ENCODE measurements at regions not wholly inside any gene's neighbourhood (a gene's known extent, or its start where the extent isn't known, plus 50 kb on each side); places are given as distances from the start of the nearest gene placed in this dataset.

DNA sequence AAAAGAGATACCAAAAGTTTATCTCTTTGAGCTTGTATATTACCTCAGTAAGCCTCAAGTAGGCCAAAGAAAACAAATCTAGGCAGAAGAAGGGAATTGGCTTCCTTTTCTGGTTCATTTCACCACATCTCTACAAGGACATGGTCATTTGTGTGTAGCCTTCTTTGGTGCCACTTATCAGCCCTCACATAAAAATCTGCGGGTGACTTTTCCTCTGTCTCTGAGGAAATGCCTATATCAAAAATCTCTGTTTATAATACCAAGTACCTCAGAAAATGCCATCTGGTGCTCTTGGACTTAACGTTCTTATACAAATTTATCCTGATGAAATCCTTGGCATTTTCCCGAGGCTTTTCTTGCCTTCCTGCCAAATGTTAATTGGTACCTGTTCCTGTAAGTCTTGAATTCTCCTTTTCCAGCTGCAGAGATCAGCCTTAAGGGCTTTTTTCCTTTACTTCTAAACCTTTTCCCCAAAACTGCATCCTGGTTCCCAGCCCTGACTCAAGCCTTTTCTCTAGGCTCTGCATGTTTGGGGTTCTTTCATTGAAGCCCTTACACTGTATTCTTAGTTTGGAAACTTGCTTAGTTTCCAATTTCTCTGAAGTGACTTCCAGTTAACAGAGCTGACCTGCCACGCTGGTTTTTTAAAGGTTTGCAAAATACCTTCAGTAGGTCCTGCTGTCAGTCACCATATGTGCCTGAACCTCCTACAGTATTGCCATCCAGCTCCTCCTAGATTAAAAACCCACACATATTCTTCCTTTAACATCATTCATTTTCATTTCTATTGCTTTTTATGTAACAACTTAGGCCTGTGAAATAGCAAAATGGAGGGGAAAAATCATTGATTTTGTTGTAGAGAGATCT, 191.2 kb upstream of the PREP start:
- TF ChIP-seq, protein P1, sequence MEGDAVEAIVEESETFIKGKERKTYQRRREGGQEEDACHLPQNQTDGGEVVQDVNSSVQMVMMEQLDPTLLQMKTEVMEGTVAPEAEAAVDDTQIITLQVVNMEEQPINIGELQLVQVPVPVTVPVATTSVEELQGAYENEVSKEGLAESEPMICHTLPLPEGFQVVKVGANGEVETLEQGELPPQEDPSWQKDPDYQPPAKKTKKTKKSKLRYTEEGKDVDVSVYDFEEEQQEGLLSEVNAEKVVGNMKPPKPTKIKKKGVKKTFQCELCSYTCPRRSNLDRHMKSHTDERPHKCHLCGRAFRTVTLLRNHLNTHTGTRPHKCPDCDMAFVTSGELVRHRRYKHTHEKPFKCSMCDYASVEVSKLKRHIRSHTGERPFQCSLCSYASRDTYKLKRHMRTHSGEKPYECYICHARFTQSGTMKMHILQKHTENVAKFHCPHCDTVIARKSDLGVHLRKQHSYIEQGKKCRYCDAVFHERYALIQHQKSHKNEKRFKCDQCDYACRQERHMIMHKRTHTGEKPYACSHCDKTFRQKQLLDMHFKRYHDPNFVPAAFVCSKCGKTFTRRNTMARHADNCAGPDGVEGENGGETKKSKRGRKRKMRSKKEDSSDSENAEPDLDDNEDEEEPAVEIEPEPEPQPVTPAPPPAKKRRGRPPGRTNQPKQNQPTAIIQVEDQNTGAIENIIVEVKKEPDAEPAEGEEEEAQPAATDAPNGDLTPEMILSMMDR (IDR thresholded peaks at IDR 0.05; ENCODE audit: low read depth, low read length, missing control alignments), result no peak
- no peak for DNase-seq (ENCODE audit: low read depth)
- no peak overlapping the region for H3K4me3 ChIP-seq (ENCODE audit: low read depth, low read length)

DNA sequence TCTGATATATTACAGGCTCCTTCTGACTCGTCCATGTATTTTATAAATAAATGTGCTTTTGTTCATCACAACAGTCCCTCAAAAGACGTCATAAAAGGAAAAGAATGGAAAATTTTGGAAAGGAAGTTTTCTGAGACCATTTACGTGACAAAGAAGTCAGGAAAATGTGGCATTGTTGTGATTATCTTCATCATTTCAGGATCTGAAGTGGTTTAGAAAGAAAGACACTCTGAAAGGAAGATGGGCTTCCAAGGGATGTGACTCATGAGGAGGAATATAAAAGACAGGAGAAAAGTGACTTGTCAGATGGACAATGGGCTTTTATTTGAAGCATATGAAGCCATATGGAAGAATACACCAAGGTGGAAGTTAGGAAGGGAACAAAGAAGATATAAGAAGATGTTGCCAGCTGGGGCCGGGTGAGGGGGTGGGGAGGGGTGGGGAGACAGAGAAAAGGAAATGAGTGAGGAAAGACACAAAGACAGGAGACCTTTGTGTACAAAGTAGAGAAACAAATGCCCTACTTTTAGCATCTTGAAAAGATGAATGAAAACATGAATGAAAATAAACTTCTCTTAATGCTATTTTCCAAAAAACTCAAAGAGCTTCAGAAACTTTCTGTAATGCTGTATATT, 190.3 kb upstream of the PREP start:
- no peak overlapping the region for H3K4me3 ChIP-seq (ENCODE audit: low read depth, low read length)
- TF ChIP-seq, protein P1 (IDR thresholded peaks at IDR 0.05; ENCODE audit: low read depth, low read length, missing control alignments), result no peak
- DNase-seq (ENCODE audit: low read depth), result no peak

DNA sequence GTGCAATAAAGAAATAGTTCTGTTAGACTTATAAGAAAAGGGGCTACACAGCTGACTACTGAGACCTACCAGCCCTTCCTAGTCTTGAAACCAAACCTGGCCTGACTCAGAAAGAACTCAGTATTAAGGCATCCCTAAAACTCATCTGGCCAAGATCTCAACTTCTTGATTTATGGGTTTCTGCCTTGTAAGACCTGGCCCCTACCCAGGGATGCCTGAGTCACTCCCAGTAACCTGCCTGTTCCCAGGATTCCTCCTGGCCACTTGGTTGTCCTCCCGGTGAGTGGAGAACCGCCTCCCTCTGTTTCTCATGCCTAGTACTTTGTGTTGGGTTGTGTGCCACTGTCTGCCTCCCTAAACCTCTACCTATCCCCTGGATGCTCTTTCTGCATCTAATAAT, 189.4 kb upstream of the PREP start:
- TF ChIP-seq, protein P1 (IDR thresholded peaks at IDR 0.05; ENCODE audit: low read depth, low read length, missing control alignments), result no peak
- H3K4me3 ChIP-seq (ENCODE audit: low read depth, low read length), result no peak overlapping the region
- no peak for DNase-seq (ENCODE audit: low read depth)

DNA sequence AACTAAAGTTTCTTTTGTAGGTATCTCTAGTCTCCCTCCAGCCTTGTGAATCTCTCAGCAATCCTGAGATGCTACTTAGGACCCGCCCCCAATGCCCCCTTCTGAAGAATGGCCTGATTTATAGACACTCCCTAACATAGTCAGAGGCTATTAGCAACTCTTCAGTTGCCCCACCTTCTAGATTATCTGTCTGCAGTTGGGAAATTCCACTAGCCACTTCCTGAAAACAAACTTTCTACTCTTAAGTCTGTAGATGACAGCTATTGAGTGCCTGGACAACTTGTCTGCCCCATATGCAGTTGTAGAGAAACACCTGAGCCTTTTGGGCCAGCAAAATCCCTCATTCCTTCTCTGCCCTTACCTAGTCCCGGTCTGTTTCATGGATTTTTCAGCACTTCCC, 188.2 kb upstream of the PREP start:
- no peak overlapping the region for H3K4me3 ChIP-seq (ENCODE audit: low read depth, low read length)
- TF ChIP-seq, protein P1 (IDR thresholded peaks at IDR 0.05; ENCODE audit: low read depth, low read length, missing control alignments), result no peak
- peak; percentile 58 for DNase-seq (ENCODE audit: low read depth)

DNA sequence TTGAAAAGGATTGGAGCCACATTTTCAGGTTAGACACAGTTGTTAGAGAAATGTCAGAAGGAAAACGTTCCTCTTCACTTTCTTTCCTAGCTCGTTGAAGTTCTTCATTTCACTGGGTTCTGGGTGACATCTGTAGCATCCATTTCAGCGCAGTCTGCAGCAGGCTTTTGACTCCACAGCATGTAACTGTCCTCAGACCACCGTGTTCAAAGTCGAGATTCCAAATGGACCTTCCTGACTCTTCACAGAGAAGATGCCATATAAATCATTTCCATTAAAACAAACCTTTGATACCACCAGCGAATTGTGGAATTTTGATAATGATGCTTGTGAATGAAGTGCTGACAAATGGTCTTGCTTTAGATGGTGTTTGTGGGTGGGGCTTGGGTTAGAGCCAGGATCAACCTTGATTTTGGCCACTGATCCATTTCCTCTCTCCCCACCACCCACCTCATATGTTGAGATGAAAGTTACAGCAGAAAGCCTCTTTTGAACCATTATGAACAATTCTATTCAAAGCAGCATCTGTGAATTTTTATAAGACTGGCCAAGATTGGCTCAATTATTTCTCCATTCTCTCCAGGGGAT, 185.3 kb upstream of the PREP start:
- TF ChIP-seq, protein P1 (IDR thresholded peaks at IDR 0.05; ENCODE audit: low read depth, low read length, missing control alignments), result no peak
- H3K4me3 ChIP-seq (ENCODE audit: low read depth, low read length), result no peak overlapping the region
- DNase-seq (ENCODE audit: low read depth), result no peak

DNA sequence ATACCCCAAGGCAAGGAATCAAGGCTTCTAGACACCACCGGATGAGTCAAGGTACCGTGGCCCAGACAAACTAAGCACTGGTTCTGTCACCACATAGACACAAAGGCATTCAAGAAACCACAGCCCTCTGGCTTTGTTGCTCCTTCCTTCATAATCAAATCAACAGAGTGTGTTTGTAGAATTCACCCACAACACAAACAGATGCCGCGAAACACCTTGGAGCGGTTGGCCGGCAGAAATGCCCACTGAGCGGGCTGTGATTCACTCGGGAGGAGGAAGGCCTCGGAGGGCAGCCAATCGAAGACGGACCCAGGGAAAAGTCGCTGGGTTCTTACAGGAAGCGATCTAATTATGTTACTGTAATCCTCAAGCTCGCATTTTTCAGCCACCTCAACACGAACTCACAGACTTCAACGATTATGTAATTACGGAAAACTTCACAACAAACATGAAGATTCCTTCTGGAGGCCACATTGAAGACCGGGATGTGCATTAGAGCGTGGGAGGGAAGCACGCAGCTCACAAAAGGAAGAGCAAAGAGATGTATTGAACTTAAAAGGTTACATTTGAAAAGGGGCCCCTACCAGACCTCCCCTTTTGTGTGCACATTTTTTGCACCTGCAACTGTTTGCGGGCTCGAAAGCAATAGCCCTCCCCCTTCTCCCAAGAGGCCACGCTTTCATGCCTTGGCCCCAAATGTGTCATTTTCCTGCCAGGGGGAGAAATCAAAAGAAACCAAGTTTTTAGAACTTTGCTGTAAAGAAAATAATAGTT, 184.7 kb upstream of the PREP start:
- TF ChIP-seq, protein P1 (IDR thresholded peaks at IDR 0.05; ENCODE audit: low read depth, low read length, missing control alignments), result no peak
- H3K4me3 ChIP-seq (ENCODE audit: low read depth, low read length), result no peak overlapping the region
- DNase-seq (ENCODE audit: low read depth), result no peak

Data from GM12864 (cell line).